ENCODE measurements at regions not wholly inside any gene's neighbourhood (a gene's known extent, or its start where the extent isn't known, plus 50 kb on each side); places are given as distances from the start of the nearest gene placed in this dataset.

- Histone ChIP-seq H3K4me2 (ENCODE audit: low read length) (no peak overlapping the region), H3K4me3 (ENCODE audit: low read depth, low read length, poor library complexity, severe bottlenecking) (no peak overlapping the region), H3K9me3 (ENCODE audit: low read length) (no peaks in the 10 kb centered on the region), H3K27ac (ENCODE audit: low read depth, low read length, poor library complexity, severe bottlenecking) (no peak overlapping the region), H3K4me1 (ENCODE audit: insufficient read depth, low read length, severe bottlenecking) (no peaks in the 10 kb centered on the region), H3K9me2 (ENCODE audit: low read depth, low read length) (no peaks in the 10 kb centered on the region), H4K20me1 (ENCODE audit: insufficient read depth, low read length) (no peaks in the 10 kb centered on the region), H2AFZ (ENCODE audit: low read length) (no peak overlapping the region), H3F3A (ENCODE audit: insufficient read depth, low read length) (no peaks in the 10 kb centered on the region), H3K79me2 (ENCODE audit: insufficient read depth, low read length) (no peaks in the 10 kb centered on the region), H3K27me3 (ENCODE audit: insufficient read depth, low read length) (no peaks in the 10 kb centered on the region), H3K9ac (ENCODE audit: low read length) (no peak overlapping the region), H3K36me3 (ENCODE audit: insufficient read depth, low read length) (no peaks in the 10 kb centered on the region)
- TF ChIP-seq, protein P1, sequence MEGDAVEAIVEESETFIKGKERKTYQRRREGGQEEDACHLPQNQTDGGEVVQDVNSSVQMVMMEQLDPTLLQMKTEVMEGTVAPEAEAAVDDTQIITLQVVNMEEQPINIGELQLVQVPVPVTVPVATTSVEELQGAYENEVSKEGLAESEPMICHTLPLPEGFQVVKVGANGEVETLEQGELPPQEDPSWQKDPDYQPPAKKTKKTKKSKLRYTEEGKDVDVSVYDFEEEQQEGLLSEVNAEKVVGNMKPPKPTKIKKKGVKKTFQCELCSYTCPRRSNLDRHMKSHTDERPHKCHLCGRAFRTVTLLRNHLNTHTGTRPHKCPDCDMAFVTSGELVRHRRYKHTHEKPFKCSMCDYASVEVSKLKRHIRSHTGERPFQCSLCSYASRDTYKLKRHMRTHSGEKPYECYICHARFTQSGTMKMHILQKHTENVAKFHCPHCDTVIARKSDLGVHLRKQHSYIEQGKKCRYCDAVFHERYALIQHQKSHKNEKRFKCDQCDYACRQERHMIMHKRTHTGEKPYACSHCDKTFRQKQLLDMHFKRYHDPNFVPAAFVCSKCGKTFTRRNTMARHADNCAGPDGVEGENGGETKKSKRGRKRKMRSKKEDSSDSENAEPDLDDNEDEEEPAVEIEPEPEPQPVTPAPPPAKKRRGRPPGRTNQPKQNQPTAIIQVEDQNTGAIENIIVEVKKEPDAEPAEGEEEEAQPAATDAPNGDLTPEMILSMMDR (IDR thresholded peaks at IDR 0.05; ENCODE audit: low read length): no peak
- TF ChIP-seq EZH2 (IDR thresholded peaks at IDR 0.05; ENCODE audit: borderline replicate concordance, low read length): no peak
These were observed 2733.3 kb downstream of the PCDH7 start for GRCh38 chr4:33453436-33453835.

DNA sequence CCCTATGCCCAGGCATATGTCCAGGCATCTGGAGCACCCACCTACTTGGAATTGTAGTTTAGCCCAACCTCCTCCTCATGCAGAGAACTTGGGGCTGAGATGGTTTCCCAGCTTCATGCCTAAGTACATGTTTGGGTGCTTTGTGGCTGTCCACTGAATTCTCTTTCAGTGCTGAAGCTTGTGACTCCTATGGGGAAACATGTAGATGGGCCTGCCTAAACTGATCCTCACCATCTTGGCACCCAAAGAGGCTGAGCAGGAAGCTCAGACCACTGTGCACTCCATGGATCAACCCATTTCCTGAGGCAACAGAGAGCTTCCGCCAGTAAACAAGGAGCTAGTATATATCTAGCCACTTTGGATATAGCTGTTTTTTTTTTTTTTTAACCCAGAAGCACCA is 2733.7 kb downstream of the PCDH7 start:
- H3K9ac ChIP-seq (ENCODE audit: low read length): no peak overlapping the region
- no peaks in the 10 kb centered on the region for H3K79me2 ChIP-seq (ENCODE audit: insufficient read depth, low read length)
- no peaks in the 10 kb centered on the region for H3F3A ChIP-seq (ENCODE audit: insufficient read depth, low read length)
- no peak overlapping the region for H2AFZ ChIP-seq (ENCODE audit: low read length)
- no peaks in the 10 kb centered on the region for H4K20me1 ChIP-seq (ENCODE audit: insufficient read depth, low read length)
- no peaks in the 10 kb centered on the region for H3K9me3 ChIP-seq (ENCODE audit: low read length)
- no peak overlapping the region for H3K27ac ChIP-seq (ENCODE audit: low read depth, low read length, poor library complexity, severe bottlenecking)
- no peak overlapping the region for H3K4me2 ChIP-seq (ENCODE audit: low read length)
- H3K9me2 ChIP-seq (ENCODE audit: low read depth, low read length): no peaks in the 10 kb centered on the region
- H3K36me3 ChIP-seq (ENCODE audit: insufficient read depth, low read length): no peaks in the 10 kb centered on the region
- H3K4me3 ChIP-seq (ENCODE audit: low read depth, low read length, poor library complexity, severe bottlenecking): no peak overlapping the region
- TF ChIP-seq EZH2 (IDR thresholded peaks at IDR 0.05; ENCODE audit: borderline replicate concordance, low read length): no peak
- TF ChIP-seq, protein P1 (IDR thresholded peaks at IDR 0.05; ENCODE audit: low read length): no peak
- no peaks in the 10 kb centered on the region for H3K4me1 ChIP-seq (ENCODE audit: insufficient read depth, low read length, severe bottlenecking)
- no peaks in the 10 kb centered on the region for H3K27me3 ChIP-seq (ENCODE audit: insufficient read depth, low read length)

DNA sequence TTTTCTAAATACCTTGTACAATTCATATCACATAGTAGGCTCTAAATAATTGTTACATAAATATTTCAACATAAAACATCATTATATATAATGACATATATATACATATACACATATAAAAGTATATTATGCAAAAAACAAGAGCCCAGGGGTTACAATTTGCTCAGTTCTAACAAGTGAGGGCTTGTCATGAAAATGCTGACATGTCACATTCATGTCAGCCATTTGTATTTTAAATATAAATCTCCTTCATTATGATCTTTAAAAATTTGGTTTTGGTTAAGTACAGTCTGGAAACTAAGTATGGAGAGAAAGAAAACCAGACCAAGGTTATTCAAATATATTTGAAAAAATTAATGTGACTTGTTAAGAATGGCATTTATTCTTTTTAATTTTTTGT is 2745.4 kb downstream of the PCDH7 start:
- Histone ChIP-seq H3K9me3 (ENCODE audit: low read length) (no peaks in the 10 kb centered on the region), H3K27ac (ENCODE audit: low read depth, low read length, poor library complexity, severe bottlenecking) (no peak overlapping the region), H3K79me2 (ENCODE audit: insufficient read depth, low read length) (no peaks in the 10 kb centered on the region)

More for the DNA sequence above, 2745.4 kb downstream of the PCDH7 start:
- H3K4me2 ChIP-seq (ENCODE audit: low read length): no peak overlapping the region
- H3K36me3 ChIP-seq (ENCODE audit: insufficient read depth, low read length): no peaks in the 10 kb centered on the region
- H3K27me3 ChIP-seq (ENCODE audit: insufficient read depth, low read length): no peaks in the 10 kb centered on the region
- H2AFZ ChIP-seq (ENCODE audit: low read length): no peak overlapping the region
- H3K9me2 ChIP-seq (ENCODE audit: low read depth, low read length): no peaks in the 10 kb centered on the region
- H3F3A ChIP-seq (ENCODE audit: insufficient read depth, low read length): no peaks in the 10 kb centered on the region
- TF ChIP-seq, protein P1 (IDR thresholded peaks at IDR 0.05; ENCODE audit: low read length): no peak
- no peak for TF ChIP-seq EZH2 (IDR thresholded peaks at IDR 0.05; ENCODE audit: borderline replicate concordance, low read length)
- no peak overlapping the region for H3K4me3 ChIP-seq (ENCODE audit: low read depth, low read length, poor library complexity, severe bottlenecking)
- H4K20me1 ChIP-seq (ENCODE audit: insufficient read depth, low read length): no peaks in the 10 kb centered on the region
- H3K9ac ChIP-seq (ENCODE audit: low read length): no peak overlapping the region
- no peaks in the 10 kb centered on the region for H3K4me1 ChIP-seq (ENCODE audit: insufficient read depth, low read length, severe bottlenecking)

All from OCI-LY1 (cell line).